GM21529 (cell line): ENCODE measurements at regions not wholly inside any gene's neighbourhood (a gene's known extent, or its start where the extent isn't known, plus 50 kb on each side); places are given as distances from the start of the nearest gene placed in this dataset.

Source experiments
- ATAC-seq: cut with Tn5 transposase; IDR thresholded peaks from one replicate; pipeline ENCODE4 v1.9.1; 2021; ENCODE audit not compliant: unreplicated experiment

GRCh38 chr10:121025731-121026130 lies 174.6 kb downstream of the WDR11 start:
- no peak for ATAC-seq

GRCh38 chr10:121027371-121027770 lies 176.2 kb downstream of the WDR11 start:
- no peak for ATAC-seq

GRCh38 chr10:121032460-121032859 lies 181.3 kb downstream of the WDR11 start:
- no peak for ATAC-seq

- no peak for ATAC-seq
Observed at GRCh38 chr10:121033366-121033765, 182.2 kb downstream of the WDR11 start.

- no peak for ATAC-seq
Observed at GRCh38 chr10:121036431-121036830, 185.3 kb downstream of the WDR11 start.

GRCh38 chr10:121041499-121041898 lies 190.3 kb downstream of the WDR11 start:
- no peak for ATAC-seq

GRCh38 chr10:121041906-121042305 lies 190.7 kb downstream of the WDR11 start:
- no peak for ATAC-seq

- no peak for ATAC-seq
Observed at GRCh38 chr10:121042342-121042741, 191.2 kb downstream of the WDR11 start.

- ATAC-seq: no peak
Observed at GRCh38 chr10:121043124-121043849, 192.1 kb downstream of the WDR11 start.

GRCh38 chr10:121048749-121049148 lies 197.6 kb downstream of the WDR11 start:
- no peak for ATAC-seq

GRCh38 chr10:121049489-121049888 lies 198.3 kb downstream of the WDR11 start:
- no peak for ATAC-seq

GRCh38 chr10:121049923-121050322 lies 198.8 kb downstream of the WDR11 start:
- no peak for ATAC-seq

GRCh38 chr10:121051171-121051570 lies 200.0 kb downstream of the WDR11 start:
- ATAC-seq: no peak

GRCh38 chr10:121051696-121052279 lies 200.6 kb downstream of the WDR11 start:
- no peak for ATAC-seq

GRCh38 chr10:121053151-121053550 lies 202.0 kb downstream of the WDR11 start:
- no peak for ATAC-seq

GRCh38 chr10:121054874-121055273 lies 203.7 kb downstream of the WDR11 start:
- ATAC-seq: no peak

GRCh38 chr10:121057269-121057668 lies 206.1 kb downstream of the WDR11 start:
- no peak for ATAC-seq

GRCh38 chr10:121058082-121058481 lies 206.9 kb downstream of the WDR11 start:
- no peak for ATAC-seq

- no peak for ATAC-seq
Observed at GRCh38 chr10:121059351-121059750, 208.2 kb downstream of the WDR11 start.

- ATAC-seq: no peak
Observed at GRCh38 chr10:121062115-121062514, 211.0 kb downstream of the WDR11 start.

GRCh38 chr10:121063744-121064143 lies 212.6 kb downstream of the WDR11 start:
- ATAC-seq: no peak

GRCh38 chr10:121064491-121064890 lies 213.3 kb downstream of the WDR11 start:
- no peak for ATAC-seq

GRCh38 chr10:121065330-121065729 lies 214.2 kb downstream of the WDR11 start:
- ATAC-seq: no peak
